ENCODE measurements at regions not wholly inside any gene's neighbourhood (a gene's known extent, or its start where the extent isn't known, plus 50 kb on each side); places are given as distances from the start of the nearest gene placed in this dataset.

DNA sequence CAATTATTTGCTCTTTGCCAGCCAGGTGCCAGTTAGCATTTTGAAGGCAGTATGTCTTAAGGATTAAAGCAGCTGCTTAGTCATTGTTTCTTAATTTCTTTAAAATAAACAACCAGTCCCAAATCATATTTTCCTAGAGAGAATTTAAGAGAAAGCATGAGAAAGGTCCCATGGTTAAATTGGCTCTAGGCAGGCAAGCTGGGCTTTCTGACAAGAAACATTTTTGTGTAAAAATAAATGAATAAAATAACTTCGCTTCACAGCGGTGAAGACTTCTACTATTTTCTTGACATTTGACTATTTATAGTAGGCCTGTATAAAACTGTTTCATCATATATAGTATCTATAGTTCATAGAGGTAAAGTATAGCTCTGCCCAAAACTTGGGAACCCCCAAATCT lies 617.7 kb upstream of the C9orf72 start:
- peaks cover 5% of the 10 kb centered on the region for H3K9me3 ChIP-seq (ENCODE audit: low read depth, low read length)
- no peaks in the 10 kb centered on the region for H3K4me1 ChIP-seq (ENCODE audit: insufficient read depth, low read length)
- H3K4me3 ChIP-seq (ENCODE audit: low read length), result no peak overlapping the region
- H3K27me3 ChIP-seq (ENCODE audit: insufficient read depth, low read length), result no peaks in the 10 kb centered on the region

DNA sequence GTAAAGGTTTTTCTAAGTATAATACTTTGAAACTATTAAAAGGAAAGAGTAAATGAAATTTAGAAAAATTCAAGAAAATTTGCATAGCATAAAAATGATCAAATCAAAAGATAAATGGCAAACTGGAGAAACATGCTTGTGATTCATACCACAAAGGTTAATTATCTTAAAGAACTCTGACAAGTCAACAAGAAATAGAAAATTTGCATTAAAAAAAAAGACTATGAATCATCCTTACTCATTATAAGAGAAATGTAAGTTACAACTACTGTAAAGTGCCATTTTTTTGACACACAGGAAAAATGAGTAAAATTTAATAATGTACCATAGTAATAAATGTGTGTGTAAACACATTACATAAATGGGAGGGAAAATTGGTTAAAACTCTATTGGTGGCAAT lies 624.4 kb upstream of the C9orf72 start:
- peaks cover 5% of the 10 kb centered on the region for H3K9me3 ChIP-seq (ENCODE audit: low read depth, low read length)
- H3K4me3 ChIP-seq (ENCODE audit: low read length), result no peak overlapping the region
- H3K4me1 ChIP-seq (ENCODE audit: insufficient read depth, low read length), result no peaks in the 10 kb centered on the region
- no peaks in the 10 kb centered on the region for H3K27me3 ChIP-seq (ENCODE audit: insufficient read depth, low read length)

DNA sequence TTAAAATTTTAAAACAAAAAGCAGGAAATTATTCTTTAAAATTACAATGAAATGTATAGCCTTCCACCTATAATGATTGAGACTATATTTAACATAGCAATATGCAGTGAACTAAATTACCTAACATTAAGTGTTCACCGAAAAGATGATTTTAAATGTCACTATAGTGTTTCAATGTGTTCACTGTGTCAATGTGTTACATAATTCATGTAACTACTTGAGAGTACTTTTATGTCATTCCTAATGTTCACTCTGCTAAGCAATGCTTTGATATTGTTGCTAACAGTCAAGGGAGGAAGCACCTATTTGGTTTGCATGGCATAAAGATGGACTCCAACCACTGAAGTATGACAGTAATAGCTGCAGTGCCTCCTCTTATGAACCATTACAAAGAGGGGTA lies 629.8 kb upstream of the C9orf72 start:
- Histone ChIP-seq H3K9me3 (ENCODE audit: low read depth, low read length) (no peaks in the 10 kb centered on the region), H3K4me3 (ENCODE audit: low read length) (no peak overlapping the region), H3K4me1 (ENCODE audit: insufficient read depth, low read length) (no peaks in the 10 kb centered on the region), H3K27me3 (ENCODE audit: insufficient read depth, low read length) (no peaks in the 10 kb centered on the region)

DNA sequence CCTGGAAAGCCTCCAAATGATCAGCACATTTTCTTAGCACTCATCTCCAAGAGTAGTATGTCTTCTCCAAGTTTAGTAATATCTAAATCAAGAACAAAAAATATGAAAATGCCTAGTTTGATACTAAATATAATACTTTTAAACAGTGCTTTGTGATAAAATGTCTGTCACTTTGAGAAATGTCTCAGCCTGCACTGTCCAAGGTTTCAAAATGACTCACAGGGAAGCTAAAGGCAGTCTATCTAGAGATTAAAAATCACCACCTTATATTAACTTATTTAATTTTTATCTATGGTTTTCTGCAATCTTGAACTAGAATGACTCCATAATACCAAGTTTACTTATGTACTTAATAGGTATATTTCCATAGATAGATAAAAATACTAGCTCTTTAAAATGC lies 633.0 kb upstream of the C9orf72 start:
- H3K27me3 ChIP-seq (ENCODE audit: insufficient read depth, low read length), result no peaks in the 10 kb centered on the region
- no peaks in the 10 kb centered on the region for H3K4me1 ChIP-seq (ENCODE audit: insufficient read depth, low read length)
- no peak overlapping the region for H3K4me3 ChIP-seq (ENCODE audit: low read length)
- no peaks in the 10 kb centered on the region for H3K9me3 ChIP-seq (ENCODE audit: low read depth, low read length)

DNA sequence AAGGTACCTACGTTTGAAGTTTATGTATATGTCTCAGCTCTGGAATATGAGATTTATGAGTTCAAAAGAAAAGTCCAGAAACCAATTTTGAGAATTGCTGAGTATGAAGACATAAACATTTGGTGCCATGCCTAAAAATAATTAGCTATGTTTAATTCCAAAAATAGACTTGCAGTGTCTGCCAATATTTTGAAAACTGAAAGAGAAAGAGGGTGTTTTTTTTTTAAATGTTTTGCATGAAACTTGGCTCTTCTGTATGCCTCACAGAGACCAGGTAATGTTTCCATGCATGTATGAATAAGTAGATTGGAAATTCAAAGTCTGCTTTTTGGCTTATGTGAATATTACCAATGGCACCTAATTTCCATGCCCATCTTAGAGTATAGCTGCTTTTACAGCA lies 634.4 kb upstream of the C9orf72 start:
- H3K9me3 ChIP-seq (ENCODE audit: low read depth, low read length), result no peaks in the 10 kb centered on the region
- H3K27me3 ChIP-seq (ENCODE audit: insufficient read depth, low read length), result no peaks in the 10 kb centered on the region
- H3K4me1 ChIP-seq (ENCODE audit: insufficient read depth, low read length), result no peaks in the 10 kb centered on the region
- no peak overlapping the region for H3K4me3 ChIP-seq (ENCODE audit: low read length)

DNA sequence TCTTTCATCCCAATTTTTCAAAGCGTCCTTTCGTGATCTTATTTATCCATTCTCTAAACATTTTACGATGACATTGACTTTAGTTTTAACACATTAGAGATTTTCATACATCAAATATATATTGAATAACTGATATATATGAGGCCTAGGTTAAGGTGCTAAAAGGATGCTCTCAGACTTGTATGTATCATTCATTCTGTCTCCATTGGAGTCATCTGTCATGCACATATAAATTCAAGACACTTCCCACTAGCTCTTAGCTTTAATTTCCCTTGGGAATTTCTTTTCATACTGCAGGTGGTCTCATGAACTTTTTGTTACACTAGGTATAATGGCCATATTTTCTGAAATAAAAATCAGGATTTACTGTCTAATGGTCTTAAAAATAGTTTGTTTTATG lies 635.8 kb upstream of the C9orf72 start:
- no peaks in the 10 kb centered on the region for H3K4me1 ChIP-seq (ENCODE audit: insufficient read depth, low read length)
- H3K4me3 ChIP-seq (ENCODE audit: low read length), result no peak overlapping the region
- H3K27me3 ChIP-seq (ENCODE audit: insufficient read depth, low read length), result no peaks in the 10 kb centered on the region
- H3K9me3 ChIP-seq (ENCODE audit: low read depth, low read length), result no peaks in the 10 kb centered on the region

DNA sequence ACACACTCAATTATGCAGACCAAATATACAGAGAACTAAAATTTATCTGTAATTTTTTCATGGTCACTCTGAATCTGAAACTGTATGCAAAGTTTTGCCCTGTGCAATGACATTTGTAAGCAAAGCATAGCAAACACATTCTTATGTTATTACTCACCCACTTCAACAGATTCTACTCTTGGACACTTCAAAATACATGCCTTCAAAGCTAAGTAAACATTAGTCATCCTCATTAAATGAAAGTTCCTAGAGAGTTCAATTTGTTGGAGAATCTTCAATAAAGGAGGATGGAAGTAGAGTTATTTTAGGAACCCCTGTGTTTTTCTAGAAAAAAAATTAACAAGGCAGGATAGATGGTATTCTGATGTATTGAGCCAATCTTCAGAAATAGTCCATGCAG lies 639.7 kb upstream of the C9orf72 start:
- Histone ChIP-seq H3K4me3 (ENCODE audit: low read length) (no peak overlapping the region), H3K27me3 (ENCODE audit: insufficient read depth, low read length) (no peaks in the 10 kb centered on the region), H3K4me1 (ENCODE audit: insufficient read depth, low read length) (no peaks in the 10 kb centered on the region), H3K9me3 (ENCODE audit: low read depth, low read length) (no peaks in the 10 kb centered on the region)

DNA sequence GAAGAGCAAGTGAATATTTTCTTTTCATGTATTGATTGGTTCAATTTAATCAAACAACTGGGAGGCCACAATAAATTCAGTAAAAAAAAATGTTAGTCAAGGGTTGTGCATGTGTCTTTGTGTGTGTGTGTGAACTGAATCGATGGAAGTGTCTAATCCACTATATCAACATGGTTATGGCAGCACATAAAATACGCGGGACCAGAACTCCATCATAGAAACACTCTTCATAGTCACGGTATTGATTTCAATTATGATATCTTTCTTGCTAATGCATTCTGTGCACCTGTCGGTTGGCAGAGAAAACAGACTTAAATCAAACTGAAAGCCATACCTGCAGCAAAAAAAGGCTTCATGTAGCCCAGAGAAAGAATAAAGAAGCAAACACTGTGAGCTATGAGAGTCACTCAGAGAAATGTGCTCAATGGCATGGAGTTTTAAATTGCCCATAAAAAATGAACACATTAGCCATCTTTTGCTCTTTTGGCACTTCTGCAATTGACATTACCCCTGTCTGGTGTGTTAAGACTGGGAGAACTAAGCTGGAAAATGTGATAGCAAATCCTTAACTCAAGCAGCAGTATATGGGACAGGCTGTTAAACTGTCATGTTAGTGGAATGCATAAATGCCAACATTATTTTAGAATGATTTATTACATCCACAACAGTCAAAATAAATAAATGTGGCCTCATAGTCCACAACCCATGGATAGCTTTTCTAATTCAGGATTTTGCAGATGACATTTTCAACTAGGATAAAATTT lies 642.4 kb upstream of the C9orf72 start:
- Histone ChIP-seq H3K27me3 (ENCODE audit: insufficient read depth, low read length) (no peaks in the 10 kb centered on the region), H3K4me1 (ENCODE audit: insufficient read depth, low read length) (no peaks in the 10 kb centered on the region), H3K4me3 (ENCODE audit: low read length) (no peak overlapping the region), H3K9me3 (ENCODE audit: low read depth, low read length) (no peaks in the 10 kb centered on the region)

DNA sequence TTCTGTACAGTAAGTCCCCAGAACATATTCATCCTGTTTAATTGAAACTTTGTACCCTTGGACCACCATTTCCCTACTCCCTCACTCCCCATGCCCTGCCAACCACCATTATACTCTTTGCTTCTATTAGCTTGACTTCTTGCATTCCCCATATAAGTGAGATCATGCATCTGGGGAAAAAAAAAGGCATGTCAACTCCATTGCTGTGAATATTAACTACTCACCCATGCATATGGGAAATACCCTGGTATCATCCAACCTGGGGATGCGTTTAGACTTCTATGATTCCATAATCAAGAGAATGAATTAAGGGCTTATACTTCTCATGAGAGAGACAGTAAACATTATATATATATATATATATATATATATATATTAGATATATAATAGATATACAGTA lies 659.4 kb upstream of the C9orf72 start:
- Histone ChIP-seq H3K4me1 (ENCODE audit: insufficient read depth, low read length) (no peaks in the 10 kb centered on the region), H3K27me3 (ENCODE audit: insufficient read depth, low read length) (no peaks in the 10 kb centered on the region), H3K4me3 (ENCODE audit: low read length) (no peak overlapping the region), H3K9me3 (ENCODE audit: low read depth, low read length) (no peaks in the 10 kb centered on the region)

DNA sequence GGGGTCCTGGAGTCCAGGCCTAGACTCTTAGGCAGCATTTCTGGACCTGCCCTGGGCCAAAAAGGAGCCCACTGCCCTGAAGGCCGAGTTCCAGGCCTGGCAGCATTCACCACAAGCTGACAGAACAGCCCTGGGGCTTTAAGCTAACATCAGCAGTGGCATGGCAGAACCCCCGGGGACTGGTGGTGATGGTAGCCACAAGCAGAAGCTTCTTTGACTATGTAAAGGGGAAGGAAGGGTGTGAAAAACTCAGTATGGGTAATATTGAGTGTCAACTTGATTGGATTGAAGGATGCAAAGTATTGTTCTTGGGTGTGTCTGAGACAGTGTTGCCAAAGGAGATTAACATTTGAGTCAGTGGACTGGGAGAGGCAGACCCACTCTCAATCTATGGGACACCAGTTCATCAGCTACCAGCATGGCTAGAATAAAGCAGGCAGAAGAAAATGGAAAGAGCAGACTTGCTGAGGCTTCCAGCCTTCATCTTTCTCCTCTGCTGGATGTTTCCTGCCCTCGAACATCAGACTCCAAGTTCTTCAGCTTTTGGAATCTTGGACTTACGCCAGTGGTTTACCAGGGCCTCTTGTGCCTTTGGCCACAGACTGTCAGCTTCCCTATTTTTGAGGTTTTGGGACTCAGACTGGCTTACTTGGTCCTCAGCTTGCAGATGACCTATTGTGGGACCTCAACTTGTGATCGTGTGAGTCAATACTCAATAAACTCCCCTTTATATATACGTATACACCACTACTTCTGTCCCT lies 661.0 kb upstream of the C9orf72 start:
- Histone ChIP-seq H3K4me1 (ENCODE audit: insufficient read depth, low read length) (no peaks in the 10 kb centered on the region), H3K4me3 (ENCODE audit: low read length) (no peak overlapping the region), H3K9me3 (ENCODE audit: low read depth, low read length) (no peaks in the 10 kb centered on the region), H3K27me3 (ENCODE audit: insufficient read depth, low read length) (no peaks in the 10 kb centered on the region)

DNA sequence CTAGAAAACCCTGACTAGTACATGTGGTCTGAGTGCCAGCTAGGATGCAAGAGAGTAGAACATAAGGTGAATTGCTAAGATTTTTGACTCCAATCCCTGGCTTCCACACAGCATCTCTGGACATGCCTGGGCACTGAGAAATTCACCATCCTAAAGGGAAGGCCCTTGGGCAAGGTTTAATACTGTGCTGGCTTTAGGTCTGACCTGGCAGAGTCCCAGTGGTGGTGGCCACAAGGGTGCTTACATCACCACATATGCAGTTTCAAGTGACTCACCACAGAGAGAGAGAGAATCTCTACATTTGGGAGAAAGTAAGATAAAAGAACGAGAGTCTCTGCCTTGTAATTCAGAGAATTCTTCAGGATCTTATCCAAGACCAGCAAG lies 661.6 kb upstream of the C9orf72 start:
- Histone ChIP-seq H3K4me3 (ENCODE audit: low read length) (no peak overlapping the region), H3K4me1 (ENCODE audit: insufficient read depth, low read length) (no peaks in the 10 kb centered on the region), H3K9me3 (ENCODE audit: low read depth, low read length) (no peaks in the 10 kb centered on the region), H3K27me3 (ENCODE audit: insufficient read depth, low read length) (no peaks in the 10 kb centered on the region)

DNA sequence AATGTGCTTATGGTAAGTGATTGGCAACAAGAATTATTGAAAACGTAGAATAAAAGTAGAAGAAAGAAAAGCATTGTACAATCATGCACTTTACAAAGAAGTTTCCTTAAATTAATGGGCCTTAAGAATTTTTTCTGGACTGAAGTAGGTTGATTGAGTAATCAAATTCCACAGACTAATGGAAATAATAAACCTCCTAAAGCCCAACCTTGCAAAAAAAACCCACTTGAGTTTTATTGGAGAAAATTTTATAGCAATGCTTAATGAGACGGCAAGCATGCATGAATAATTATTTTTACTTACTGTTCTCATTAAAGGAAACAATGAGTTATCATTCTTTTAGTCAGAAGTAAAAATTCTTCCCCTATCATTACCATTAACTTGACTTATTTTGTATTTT lies 676.1 kb upstream of the C9orf72 start:
- H3K4me3 ChIP-seq (ENCODE audit: low read length), result no peak overlapping the region
- no peaks in the 10 kb centered on the region for H3K4me1 ChIP-seq (ENCODE audit: insufficient read depth, low read length)
- no peaks in the 10 kb centered on the region for H3K27me3 ChIP-seq (ENCODE audit: insufficient read depth, low read length)
- no peaks in the 10 kb centered on the region for H3K9me3 ChIP-seq (ENCODE audit: low read depth, low read length)

DNA sequence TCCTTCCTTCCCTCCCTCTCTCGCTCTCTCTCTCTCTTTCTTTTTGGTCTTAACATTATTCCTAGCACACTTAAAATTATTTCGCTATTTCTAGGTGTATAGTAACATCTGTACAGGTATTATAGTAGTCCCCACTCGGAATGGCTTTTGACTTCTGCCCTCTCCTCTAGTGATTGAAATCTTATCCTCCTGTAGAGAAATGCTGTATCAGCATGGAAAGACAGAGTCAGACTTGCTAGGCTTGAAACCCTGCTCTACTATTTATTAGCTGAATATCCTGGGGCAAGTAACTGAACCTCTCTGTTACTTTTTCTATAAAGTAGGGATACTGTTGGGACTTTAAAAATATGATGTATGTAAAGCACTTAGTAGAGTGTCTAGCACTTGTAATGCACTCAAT lies 681.9 kb upstream of the C9orf72 start:
- Histone ChIP-seq H3K4me3 (ENCODE audit: low read length) (no peak overlapping the region), H3K27me3 (ENCODE audit: insufficient read depth, low read length) (no peaks in the 10 kb centered on the region), H3K4me1 (ENCODE audit: insufficient read depth, low read length) (no peaks in the 10 kb centered on the region), H3K9me3 (ENCODE audit: low read depth, low read length) (no peaks in the 10 kb centered on the region)

DNA sequence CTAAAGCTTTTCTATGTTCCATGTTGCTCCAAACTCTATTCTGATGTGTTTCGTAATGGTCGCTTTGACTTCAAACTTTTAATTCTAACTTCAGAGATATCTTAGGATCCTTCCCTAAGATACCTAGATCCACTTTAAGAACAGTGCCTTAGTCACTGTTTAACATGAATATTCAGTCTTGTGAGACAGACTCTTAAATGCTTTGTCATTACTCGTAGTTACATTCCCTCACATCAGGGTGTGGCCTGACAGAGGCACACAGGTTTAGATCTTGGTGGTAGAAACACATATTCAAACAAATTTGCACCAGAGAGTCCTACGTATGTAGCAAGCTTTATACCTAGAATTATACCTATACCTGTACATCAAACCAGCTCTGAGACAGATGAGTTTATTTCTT lies 687.0 kb upstream of the C9orf72 start:
- no peaks in the 10 kb centered on the region for H3K9me3 ChIP-seq (ENCODE audit: low read depth, low read length)
- no peaks in the 10 kb centered on the region for H3K27me3 ChIP-seq (ENCODE audit: insufficient read depth, low read length)
- no peak overlapping the region for H3K4me3 ChIP-seq (ENCODE audit: low read length)

DNA sequence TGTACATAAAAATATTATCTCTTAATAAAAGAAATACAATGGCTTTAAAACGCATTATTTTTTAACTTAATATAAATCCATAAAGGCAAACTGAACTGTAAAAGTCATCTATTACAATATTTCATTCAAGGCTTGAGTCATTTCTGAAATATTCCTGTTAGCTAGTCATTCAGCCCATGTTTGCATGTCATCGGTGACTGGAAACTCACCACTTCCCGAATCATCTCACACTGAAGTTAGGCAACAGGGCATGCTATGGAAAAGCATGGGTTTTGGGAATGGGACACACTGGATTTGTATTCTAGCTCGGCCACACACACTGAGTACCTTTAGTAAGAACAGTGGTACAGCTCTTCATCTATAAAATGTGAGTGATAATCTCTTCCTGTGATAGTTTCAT lies 691.1 kb upstream of the C9orf72 start:
- H3K4me3 ChIP-seq (ENCODE audit: low read length), result no peak overlapping the region

More for the DNA sequence above, 687.0 kb upstream of the C9orf72 start:
- no peaks in the 10 kb centered on the region for H3K4me1 ChIP-seq (ENCODE audit: insufficient read depth, low read length)

DNA sequence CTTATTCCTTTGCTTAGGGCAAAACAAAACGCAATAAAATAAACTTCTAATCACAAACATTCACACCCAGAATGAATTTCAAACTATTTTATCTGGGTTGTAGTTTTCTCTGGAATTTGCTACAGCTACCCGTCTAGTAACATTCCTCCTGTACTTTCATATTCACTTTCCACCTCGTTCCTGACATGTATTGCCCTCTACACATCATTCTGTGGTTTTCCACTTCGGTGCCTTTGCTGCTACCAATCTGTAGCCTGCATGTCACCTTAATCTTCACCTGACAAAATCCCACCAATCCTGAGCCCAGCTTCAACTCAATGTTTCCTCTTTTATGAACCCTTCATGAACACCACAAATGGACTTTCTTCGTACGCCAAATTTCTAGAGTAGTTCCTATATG lies 694.1 kb upstream of the C9orf72 start:
- Histone ChIP-seq H3K4me1 (ENCODE audit: insufficient read depth, low read length) (no peaks in the 10 kb centered on the region), H3K4me3 (ENCODE audit: low read length) (no peak overlapping the region), H3K27me3 (ENCODE audit: insufficient read depth, low read length) (no peaks in the 10 kb centered on the region), H3K9me3 (ENCODE audit: low read depth, low read length) (no peaks in the 10 kb centered on the region)

More for the DNA sequence above, 691.1 kb upstream of the C9orf72 start:
- no peaks in the 10 kb centered on the region for H3K27me3 ChIP-seq (ENCODE audit: insufficient read depth, low read length)
- no peaks in the 10 kb centered on the region for H3K4me1 ChIP-seq (ENCODE audit: insufficient read depth, low read length)
- no peaks in the 10 kb centered on the region for H3K9me3 ChIP-seq (ENCODE audit: low read depth, low read length)
